ENCODE measurements at regions not wholly inside any gene's neighbourhood (a gene's known extent, or its start where the extent isn't known, plus 50 kb on each side); places are given as distances from the start of the nearest gene placed in this dataset.
"Not testable (repeated sequence)": the region's sequence is repeated elsewhere in the genome, so short reads cannot be mapped to it uniquely, and the experiment has no call there.

GRCh38 chr1:60886090-60886489 is 196.3 kb upstream of the NFIA start:
- DNase-seq: no peak

GRCh38 chr1:60880202-60880601 is 202.2 kb upstream of the NFIA start:
- no peak for DNase-seq

- DNase-seq: no peak
Observed at GRCh38 chr1:60878323-60878722, 204.0 kb upstream of the NFIA start.

- DNase-seq: no peak
Observed at GRCh38 chr1:60877376-60877775, 205.0 kb upstream of the NFIA start.

GRCh38 chr1:60876952-60877351 is 205.4 kb upstream of the NFIA start:
- DNase-seq: no peak

GRCh38 chr1:60875138-60875537 is 207.2 kb upstream of the NFIA start:
- DNase-seq: no peak

GRCh38 chr1:60874718-60875117 is 207.6 kb upstream of the NFIA start:
- DNase-seq: no peak

GRCh38 chr1:60873396-60873795 is 209.0 kb upstream of the NFIA start:
- DNase-seq: not testable (repeated sequence)

GRCh38 chr1:60872426-60873054 is 209.8 kb upstream of the NFIA start:
- DNase-seq: no peak

GRCh38 chr1:60870269-60870865 is 212.0 kb upstream of the NFIA start:
- DNase-seq: no peak

- no peak for DNase-seq
Observed at GRCh38 chr1:60868901-60869663, 213.3 kb upstream of the NFIA start.

- DNase-seq: no peak
Observed at GRCh38 chr1:60867782-60868181, 214.6 kb upstream of the NFIA start.

GRCh38 chr1:60866917-60867531 is 215.3 kb upstream of the NFIA start:
- no peak for DNase-seq

GRCh38 chr1:60866226-60866900 is 216.0 kb upstream of the NFIA start:
- DNase-seq: no peak

- DNase-seq: no peak
Observed at GRCh38 chr1:60865166-60865565, 217.2 kb upstream of the NFIA start.

- DNase-seq: no peak
Observed at GRCh38 chr1:60864722-60865121, 217.6 kb upstream of the NFIA start.

GRCh38 chr1:60863131-60863530 is 219.2 kb upstream of the NFIA start:
- DNase-seq: no peak

- DNase-seq: no peak
Observed at GRCh38 chr1:60861961-60862567, 220.3 kb upstream of the NFIA start.

- no peak for DNase-seq
Observed at GRCh38 chr1:60859111-60859510, 223.2 kb upstream of the NFIA start.

- DNase-seq: no peak
Observed at GRCh38 chr1:60857851-60858250, 224.5 kb upstream of the NFIA start.

- no peak for DNase-seq
Observed at GRCh38 chr1:60850084-60850483, 232.3 kb upstream of the NFIA start.

GRCh38 chr1:60849401-60849800 is 233.0 kb upstream of the NFIA start:
- no peak for DNase-seq

Data from activated CD4-positive, alpha-beta T cell treated with anti-CD3 and anti-CD28 coated beads, Interleukin-2, amount 50 U/mL, for 1 hour (primary cell).